ENCODE measurements at regions not wholly inside any gene's neighbourhood (a gene's known extent, or its start where the extent isn't known, plus 50 kb on each side); places are given as distances from the start of the nearest gene placed in this dataset.

DNA sequence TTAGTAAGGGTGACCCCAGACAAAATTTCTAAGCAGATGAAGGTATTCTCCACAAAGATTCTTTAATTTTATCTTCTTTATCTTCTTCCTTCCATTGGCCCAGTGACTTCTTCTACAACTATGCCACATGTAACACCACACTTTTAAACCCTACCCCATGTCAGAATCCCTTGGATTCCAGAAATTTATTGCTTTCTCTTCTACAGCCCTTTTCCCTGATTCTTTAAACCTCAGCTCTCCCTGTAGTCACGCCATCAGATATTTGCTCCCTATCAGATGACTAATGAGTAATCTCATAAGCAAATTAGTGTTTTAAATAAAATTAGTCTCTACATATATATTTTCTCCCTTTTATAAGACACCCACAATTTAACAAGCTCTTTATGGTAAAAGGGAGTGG is 423.4 kb upstream of the CHORDC1 start:
- no CpG with 5 or more reads among the region's 1 CpG for WGBS

DNA sequence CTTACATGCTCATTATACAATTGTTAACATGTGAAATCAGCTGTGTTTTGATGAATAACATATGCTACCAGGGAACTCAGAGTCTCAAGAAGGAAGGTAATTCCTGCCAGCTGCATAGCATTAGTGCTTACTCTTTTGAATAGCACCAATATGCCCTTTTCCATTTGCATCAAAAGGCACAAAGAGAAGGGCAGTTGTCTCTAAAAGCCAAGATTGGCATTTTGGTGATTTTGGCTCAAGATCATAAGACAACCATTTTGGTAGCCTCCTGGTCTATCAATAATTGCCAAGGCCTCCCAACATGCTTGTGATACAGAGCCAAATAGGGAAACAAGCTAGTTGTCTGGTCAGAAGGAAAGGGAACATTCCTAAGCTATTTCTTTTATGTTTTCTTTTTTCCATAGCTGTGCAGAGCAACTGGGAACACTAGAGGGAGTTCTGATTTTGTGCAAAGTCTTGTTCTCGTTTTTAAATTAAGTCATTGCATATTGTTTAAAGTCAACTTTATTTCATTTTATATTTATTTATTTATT is 416.7 kb upstream of the CHORDC1 start:
- Histone ChIP-seq H3K4me2 (ENCODE audit: low read length, poor library complexity, severe bottlenecking) (no peak overlapping the region), H3K79me1 (replicated peaks; ENCODE audit: low read length, poor library complexity, severe bottlenecking) (no peaks in the 10 kb centered on the region), H2BK15ac (ENCODE audit: low read depth, poor library complexity, severe bottlenecking) (no peak overlapping the region), H2BK12ac (ENCODE audit: low read length in 2 of 2) (no peak overlapping the region), H3K14ac (ENCODE audit: low read length in 2 of 2) (no peak overlapping the region), H3K18ac (ENCODE audit: low read depth in 1 of 2, low read length in 2 of 2) (no peak overlapping the region), H3K27me3 (ENCODE audit: control insufficient read depth in 1 of 2, insufficient read depth in 1 of 2, low read length in 2 of 2) (no peaks in the 10 kb centered on the region), H4K8ac (ENCODE audit: low read length) (no peak overlapping the region), H3K4me3 (ENCODE audit: insufficient read depth in 1 of 2, low read depth in 1 of 2, low read length in 2 of 2) (no peak overlapping the region), H3K4me1 (ENCODE audit: control insufficient read depth, insufficient read depth, low read depth, low read length) (no peaks in the 10 kb centered on the region), H2AFZ (ENCODE audit: low read depth, low read length) (no peak overlapping the region), H3K27ac (ENCODE audit: low read length, poor library complexity, severe bottlenecking) (no peak overlapping the region), H3K9ac (ENCODE audit: low read length) (no peak overlapping the region), H2AK5ac (ENCODE audit: low read length, severe bottlenecking) (no peak overlapping the region), H3K9me3 (ENCODE audit: control insufficient read depth, low read length) (no peaks in the 10 kb centered on the region), H2BK5ac (ENCODE audit: low read depth, low read length, poor library complexity, severe bottlenecking) (no peak overlapping the region), H3K4ac (ENCODE audit: low read depth in 1 of 2, low read length in 2 of 2) (no peak overlapping the region), H3K23ac (ENCODE audit: low read length in 2 of 2) (no peak overlapping the region), H4K91ac (ENCODE audit: low read length) (no peak overlapping the region), H3K36me3 (ENCODE audit: control insufficient read depth in 1 of 2, insufficient read depth in 2 of 2, low read depth in 1 of 2, low read length in 2 of 2) (no peaks in the 10 kb centered on the region), H2BK120ac (ENCODE audit: low read depth, low read length) (no peak overlapping the region)
- DNase-seq: no peak
- WGBS: no CpG with 5 or more reads among the region's 1 CpG

More for the DNA sequence above, 423.4 kb upstream of the CHORDC1 start:
- Histone ChIP-seq H3K27ac (ENCODE audit: low read length, poor library complexity, severe bottlenecking) (no peak overlapping the region), H3K4me1 (ENCODE audit: control insufficient read depth, insufficient read depth, low read depth, low read length) (no peaks in the 10 kb centered on the region), H2BK120ac (ENCODE audit: low read depth, low read length) (no peak overlapping the region), H2AFZ (ENCODE audit: low read depth, low read length) (no peak overlapping the region), H2BK12ac (ENCODE audit: low read length in 2 of 2) (no peak overlapping the region), H3K23ac (ENCODE audit: low read length in 2 of 2) (no peak overlapping the region), H3K4me3 (ENCODE audit: insufficient read depth in 1 of 2, low read depth in 1 of 2, low read length in 2 of 2) (no peak overlapping the region), H4K8ac (ENCODE audit: low read length) (no peak overlapping the region), H4K91ac (ENCODE audit: low read length) (no peak overlapping the region), H3K79me1 (replicated peaks; ENCODE audit: low read length, poor library complexity, severe bottlenecking) (no peaks in the 10 kb centered on the region), H3K4ac (ENCODE audit: low read depth in 1 of 2, low read length in 2 of 2) (no peak overlapping the region), H2BK5ac (ENCODE audit: low read depth, low read length, poor library complexity, severe bottlenecking) (no peak overlapping the region), H3K9ac (ENCODE audit: low read length) (no peak overlapping the region), H3K18ac (ENCODE audit: low read depth in 1 of 2, low read length in 2 of 2) (no peak overlapping the region), H2AK5ac (ENCODE audit: low read length, severe bottlenecking) (no peak overlapping the region), H3K4me2 (ENCODE audit: low read length, poor library complexity, severe bottlenecking) (no peak overlapping the region), H2BK15ac (ENCODE audit: low read depth, poor library complexity, severe bottlenecking) (no peak overlapping the region), H3K36me3 (ENCODE audit: control insufficient read depth in 1 of 2, insufficient read depth in 2 of 2, low read depth in 1 of 2, low read length in 2 of 2) (no peaks in the 10 kb centered on the region), H3K14ac (ENCODE audit: low read length in 2 of 2) (no peak overlapping the region), H3K27me3 (ENCODE audit: control insufficient read depth in 1 of 2, insufficient read depth in 1 of 2, low read length in 2 of 2) (no peaks in the 10 kb centered on the region), H3K9me3 (ENCODE audit: control insufficient read depth, low read length) (no peaks in the 10 kb centered on the region)
- no peak for DNase-seq

DNA sequence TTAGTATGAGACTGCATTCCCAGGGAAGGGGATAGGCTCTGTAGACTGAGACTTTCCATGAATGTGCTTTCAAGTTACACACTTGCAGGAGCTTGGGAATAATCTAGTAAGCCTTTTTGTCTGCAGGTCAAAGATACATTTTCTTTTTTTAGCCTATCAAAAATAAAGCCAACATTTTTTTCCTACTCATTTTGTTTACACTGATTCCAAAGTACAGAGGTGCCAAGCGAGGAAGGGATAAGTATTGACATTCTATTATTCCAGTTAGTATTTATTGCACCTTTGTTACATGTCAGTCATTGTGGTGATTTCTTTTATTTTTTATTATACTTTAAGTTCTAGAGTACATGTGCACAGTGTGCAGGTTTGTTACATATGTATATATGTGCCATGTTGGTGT is 413.0 kb upstream of the CHORDC1 start:
- no peak overlapping the region for H4K91ac ChIP-seq (ENCODE audit: low read length)
- H3K27ac ChIP-seq (ENCODE audit: low read length, poor library complexity, severe bottlenecking): no peak overlapping the region
- H3K4me3 ChIP-seq (ENCODE audit: insufficient read depth in 1 of 2, low read depth in 1 of 2, low read length in 2 of 2): no peak overlapping the region
- WGBS: no CpG with 5 or more reads among the region's 1 CpG
- H2AFZ ChIP-seq (ENCODE audit: low read depth, low read length): no peak overlapping the region
- H3K4ac ChIP-seq (ENCODE audit: low read depth in 1 of 2, low read length in 2 of 2): no peak overlapping the region
- no peaks in the 10 kb centered on the region for H3K9me3 ChIP-seq (ENCODE audit: control insufficient read depth, low read length)
- H3K9ac ChIP-seq (ENCODE audit: low read length): no peak overlapping the region
- H2AK5ac ChIP-seq (ENCODE audit: low read length, severe bottlenecking): no peak overlapping the region
- H2BK120ac ChIP-seq (ENCODE audit: low read depth, low read length): no peak overlapping the region
- no peak overlapping the region for H2BK15ac ChIP-seq (ENCODE audit: low read depth, poor library complexity, severe bottlenecking)
- no peak overlapping the region for H3K18ac ChIP-seq (ENCODE audit: low read depth in 1 of 2, low read length in 2 of 2)
- H2BK5ac ChIP-seq (ENCODE audit: low read depth, low read length, poor library complexity, severe bottlenecking): no peak overlapping the region
- H3K36me3 ChIP-seq (ENCODE audit: control insufficient read depth in 1 of 2, insufficient read depth in 2 of 2, low read depth in 1 of 2, low read length in 2 of 2): no peaks in the 10 kb centered on the region
- no peak overlapping the region for H3K14ac ChIP-seq (ENCODE audit: low read length in 2 of 2)
- H3K27me3 ChIP-seq (ENCODE audit: control insufficient read depth in 1 of 2, insufficient read depth in 1 of 2, low read length in 2 of 2): no peaks in the 10 kb centered on the region
- no peak overlapping the region for H3K23ac ChIP-seq (ENCODE audit: low read length in 2 of 2)
- no peak for DNase-seq
- H3K4me2 ChIP-seq (ENCODE audit: low read length, poor library complexity, severe bottlenecking): no peak overlapping the region
- no peaks in the 10 kb centered on the region for H3K79me1 ChIP-seq (replicated peaks; ENCODE audit: low read length, poor library complexity, severe bottlenecking)
- no peak overlapping the region for H4K8ac ChIP-seq (ENCODE audit: low read length)
- H2BK12ac ChIP-seq (ENCODE audit: low read length in 2 of 2): no peak overlapping the region
- H3K4me1 ChIP-seq (ENCODE audit: control insufficient read depth, insufficient read depth, low read depth, low read length): no peaks in the 10 kb centered on the region

DNA sequence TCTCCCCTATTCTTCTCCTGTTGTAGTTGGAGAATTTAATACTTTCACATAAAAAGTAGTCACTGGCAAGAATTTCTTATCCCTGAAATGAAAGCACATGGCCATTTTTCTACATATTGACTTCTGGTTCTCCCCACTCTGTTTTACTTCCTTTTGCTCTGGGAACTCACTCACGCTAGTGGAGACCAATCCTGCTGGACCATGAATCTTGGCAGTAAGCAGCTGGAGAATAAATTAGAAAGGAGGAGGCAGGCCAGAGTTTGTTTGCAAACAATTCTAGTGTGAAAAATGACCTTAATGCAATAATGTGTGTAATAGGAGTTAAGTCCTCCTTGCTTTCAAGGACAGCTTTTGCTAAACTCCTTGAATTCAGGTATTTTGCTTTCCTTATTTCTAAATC is 412.3 kb upstream of the CHORDC1 start:
- H3K4ac ChIP-seq (ENCODE audit: low read depth in 1 of 2, low read length in 2 of 2): no peak overlapping the region
- H2BK15ac ChIP-seq (ENCODE audit: low read depth, poor library complexity, severe bottlenecking): no peak overlapping the region
- H2BK120ac ChIP-seq (ENCODE audit: low read depth, low read length): no peak overlapping the region
- H4K91ac ChIP-seq (ENCODE audit: low read length): no peak overlapping the region
- no peak overlapping the region for H2AFZ ChIP-seq (ENCODE audit: low read depth, low read length)
- H2BK12ac ChIP-seq (ENCODE audit: low read length in 2 of 2): no peak overlapping the region
- no peak overlapping the region for H3K27ac ChIP-seq (ENCODE audit: low read length, poor library complexity, severe bottlenecking)
- H3K4me3 ChIP-seq (ENCODE audit: insufficient read depth in 1 of 2, low read depth in 1 of 2, low read length in 2 of 2): no peak overlapping the region
- WGBS: 56% methylated on average over 1 of the region's 1 CpG
- no peaks in the 10 kb centered on the region for H3K36me3 ChIP-seq (ENCODE audit: control insufficient read depth in 1 of 2, insufficient read depth in 2 of 2, low read depth in 1 of 2, low read length in 2 of 2)
- H3K4me1 ChIP-seq (ENCODE audit: control insufficient read depth, insufficient read depth, low read depth, low read length): no peaks in the 10 kb centered on the region
- H2BK5ac ChIP-seq (ENCODE audit: low read depth, low read length, poor library complexity, severe bottlenecking): no peak overlapping the region
- H3K9me3 ChIP-seq (ENCODE audit: control insufficient read depth, low read length): no peaks in the 10 kb centered on the region
- no peak for DNase-seq
- H3K23ac ChIP-seq (ENCODE audit: low read length in 2 of 2): no peak overlapping the region
- H3K4me2 ChIP-seq (ENCODE audit: low read length, poor library complexity, severe bottlenecking): no peak overlapping the region
- no peak overlapping the region for H4K8ac ChIP-seq (ENCODE audit: low read length)
- H3K27me3 ChIP-seq (ENCODE audit: control insufficient read depth in 1 of 2, insufficient read depth in 1 of 2, low read length in 2 of 2): no peaks in the 10 kb centered on the region
- H3K14ac ChIP-seq (ENCODE audit: low read length in 2 of 2): no peak overlapping the region
- H3K79me1 ChIP-seq (replicated peaks; ENCODE audit: low read length, poor library complexity, severe bottlenecking): no peaks in the 10 kb centered on the region
- H3K18ac ChIP-seq (ENCODE audit: low read depth in 1 of 2, low read length in 2 of 2): no peak overlapping the region
- no peak overlapping the region for H2AK5ac ChIP-seq (ENCODE audit: low read length, severe bottlenecking)
- H3K9ac ChIP-seq (ENCODE audit: low read length): no peak overlapping the region

Data from mesenchymal stem cell (in vitro differentiated cells and primary cell).